Endothelial cell of umbilical vein (primary cell): ENCODE measurements at regions not wholly inside any gene's neighbourhood (a gene's known extent, or its start where the extent isn't known, plus 50 kb on each side); places are given as distances from the start of the nearest gene placed in this dataset.

Experiments
- BruUV-seq: library from RNA; stranded (reverse); fragments of 400-500 nt; replicated peaks from 2 replicates; lab custom pipeline; 2021; lab: Mats Ljungman, UMichigan
- CTCF ChIA-PET: fragments of 300-600, 350-600 bp; sonication (Branson Sonifier 250); formaldehyde crosslinking; loops from one replicate; lab custom pipeline; 2021; ENCODE audit warnings: antibody characterized with exemption, inconsistent platforms; lab: Charles Lee
- POLR2A ChIA-PET: fragments of 300-600, 350-600 bp; sonication (Branson Sonifier 250); formaldehyde crosslinking; loops from one replicate; lab custom pipeline; 2021; ENCODE audit warnings: antibody characterized with exemption, inconsistent platforms; lab: Charles Lee
- DNase-seq: peaks from one replicate; pipeline ENCODE4 v3.0.0-alpha.2; 2011; ENCODE audit warnings: low read depth, low spot score
- FAIRE-seq: peaks from 2 replicates; lab custom pipeline; 2011; peaks lifted over from hg19 to GRCh38; lab: Jason Lieb, UNC
- H2AFZ ChIP-seq: 2 replicates; pipeline ENCODE4 v1.6.0; 2012; ENCODE audit warnings: low read depth, low read length, control low read depth, inconsistent platforms
- H3K27ac ChIP-seq: 2 replicates; pipeline ENCODE4 v1.5.1; 2011; ENCODE audit warnings: low read depth, mild to moderate bottlenecking, control low read depth, low read length, moderate library complexity; ENCODE audit not compliant: insufficient read depth
- H3K27me3 ChIP-seq, 2 experiments: 2 replicates each; pipeline versions ENCODE4 v1.6.0 to v1.6.1; 2011; ENCODE audit warnings: low read length in 2 of 2, mixed read lengths in 1 of 2; ENCODE audit not compliant: control insufficient read depth in 2 of 2, insufficient read depth in 2 of 2
- H3K36me3 ChIP-seq, 2 experiments: 2 replicates in 1 of 2; 3 replicates in 1 of 2; pipeline ENCODE4 v1.5.1; 2011; ENCODE audit warnings: low read length in 2 of 2, mild to moderate bottlenecking in 1 of 2, moderate library complexity in 1 of 2; ENCODE audit not compliant: control insufficient read depth in 2 of 2, insufficient read depth in 2 of 2; ENCODE audit errors: extremely low read depth in 1 of 2
- H3K4me1 ChIP-seq: 3 replicates; pipeline ENCODE4 v1.5.1; 2011; ENCODE audit warnings: mild to moderate bottlenecking, low read length; ENCODE audit not compliant: control insufficient read depth, insufficient read depth; ENCODE audit errors: extremely low read depth
- H3K4me2 ChIP-seq: 2 replicates; pipeline ENCODE4 v1.6.1; 2011; ENCODE audit warnings: low read length, control low read depth, mixed read lengths; ENCODE audit not compliant: insufficient read depth
- H3K4me3 ChIP-seq, 3 experiments: fragments of 200-600 bp in 1 of 3; sonication (generic), shearing (Covaris generic) in 1 of 3; replicated peaks in 1 of 3; 2 replicates each; pipeline ENCODE4 v1.5.1; 2011 to 2016; ENCODE audit warnings: control low read depth in 3 of 3, low read length in 3 of 3, mild to moderate bottlenecking in 2 of 3, inconsistent platforms in 1 of 3, low read depth in 1 of 3, moderate library complexity in 1 of 3; ENCODE audit not compliant: insufficient read depth in 1 of 3
- H3K79me2 ChIP-seq: 2 replicates; pipeline ENCODE4 v1.6.0; 2012; ENCODE audit warnings: low read length, inconsistent platforms; ENCODE audit not compliant: control insufficient read depth, insufficient read depth
- H3K9ac ChIP-seq: replicated peaks from 2 replicates; pipeline ENCODE3; 2011; ENCODE audit warnings: low read length, control low read depth; ENCODE audit not compliant: insufficient read depth; ENCODE audit errors: extremely low read depth
- H3K9me1 ChIP-seq: replicated peaks from 3 replicates; pipeline ENCODE4 v1.6.0; 2011; ENCODE audit warnings: mild to moderate bottlenecking, low read length; ENCODE audit not compliant: control insufficient read depth, insufficient read depth; ENCODE audit errors: extremely low read depth
- H3K9me3 ChIP-seq: replicated peaks from 2 replicates; pipeline ENCODE4 v1.5.1; 2012; ENCODE audit warnings: low read length, inconsistent platforms; ENCODE audit not compliant: control insufficient read depth, insufficient read depth
- H4K20me1 ChIP-seq: replicated peaks from 2 replicates; pipeline ENCODE3; 2011; ENCODE audit warnings: mild to moderate bottlenecking, low read length; ENCODE audit not compliant: control insufficient read depth, insufficient read depth; ENCODE audit errors: extremely low read depth
- FOS ChIP-seq: IDR thresholded peaks from 2 replicates; pipeline ENCODE4 v1.6.1; 2011; ENCODE audit warnings: mild to moderate bottlenecking, low read length, moderate library complexity, borderline replicate concordance; ENCODE audit not compliant: insufficient read depth
- JUN ChIP-seq: IDR thresholded peaks from 2 replicates; pipeline ENCODE4 v1.6.1; 2011; ENCODE audit warnings: borderline replicate concordance, low read depth; ENCODE audit not compliant: insufficient read length, insufficient read depth
- MYC ChIP-seq: IDR thresholded peaks from one replicate; pipeline ENCODE4 v1.6.1; 2011; ENCODE audit warnings: mild to moderate bottlenecking, low read depth, low read length
- POLR2A ChIP-seq: IDR thresholded peaks from 2 replicates; pipeline ENCODE4 v1.6.1; 2012; ENCODE audit warnings: low read depth, mild to moderate bottlenecking, control low read depth, low read length
- dilution Hi-C: fragments of 300-500 bp; cut with MboI; formaldehyde crosslinking; loops from one replicate; pipeline ENCODE4 v1.15.0; 2019; ENCODE audit warnings: low sequenced_read_pairs; ENCODE audit not compliant: extremely low pct_ligation_motif_present
- intact Hi-C: fragments of 100-400 bp; cut with micrococcal nuclease; formaldehyde crosslinking; loops from one replicate; pipeline ENCODE4 v1.10.0; 2022
- TF ChIP-seq, protein P1 (sequence below): IDR thresholded peaks from 2 replicates; pipeline ENCODE4 v1.6.1; 2011; ENCODE audit not compliant: insufficient read depth, insufficient read length
- TF ChIP-seq, protein P2 (sequence below), 2 donors: IDR thresholded peaks; 1 replicate in 1 of 2; 2 replicates in 1 of 2; pipeline ENCODE4 v1.5.1; 2011; ENCODE audit warnings: low read length in 2 of 2, mild to moderate bottlenecking in 2 of 2, moderate library complexity in 2 of 2, control low read depth in 1 of 2, inconsistent platforms in 1 of 2, low read depth in 1 of 2; ENCODE audit not compliant: insufficient read depth in 1 of 2; ENCODE audit errors: extremely low read depth in 1 of 2

DNA sequence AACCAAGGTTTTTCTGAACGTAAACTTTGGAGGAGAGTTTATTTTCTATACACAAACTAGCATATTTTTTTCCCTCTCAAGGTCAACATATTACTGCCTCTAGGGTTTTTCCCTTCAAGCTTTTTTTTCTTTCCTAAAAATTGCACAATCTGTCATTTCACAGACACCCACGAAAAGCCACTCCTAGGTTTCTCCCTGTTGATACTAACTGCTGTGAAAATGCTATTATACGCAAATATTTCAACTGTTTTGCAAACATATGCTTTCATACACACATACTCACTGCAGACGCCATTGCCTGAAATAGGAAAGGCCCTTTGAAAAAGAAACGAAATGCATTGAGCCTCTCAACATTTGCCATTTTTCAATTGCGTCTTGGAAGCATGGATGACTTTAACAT, 333.0 kb downstream of the CD83 start:
- Histone ChIP-seq H3K27ac (no peak overlapping the region), H3K27me3 (no peaks in the 10 kb centered on the region), H3K9me1 (no peaks in the 10 kb centered on the region), H3K9ac (no peak overlapping the region), H3K36me3 (no peaks in the 10 kb centered on the region), H2AFZ (no peak overlapping the region), H3K4me2 (no peak overlapping the region), H3K4me3 (no peak overlapping the region), H4K20me1 (no peaks in the 10 kb centered on the region), H3K9me3 (peaks cover 5% of the 10 kb centered on the region), H3K4me1 (no peaks in the 10 kb centered on the region), H3K79me2 (no peaks in the 10 kb centered on the region)
- POLR2A ChIA-PET = no interaction called here
- CTCF ChIA-PET = no interaction called here
- TF ChIP-seq, protein P1, sequence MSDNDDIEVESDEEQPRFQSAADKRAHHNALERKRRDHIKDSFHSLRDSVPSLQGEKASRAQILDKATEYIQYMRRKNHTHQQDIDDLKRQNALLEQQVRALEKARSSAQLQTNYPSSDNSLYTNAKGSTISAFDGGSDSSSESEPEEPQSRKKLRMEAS = no peak
- TF ChIP-seq FOS = no peak
- no peak for TF ChIP-seq JUN
- TF ChIP-seq, protein P2, sequence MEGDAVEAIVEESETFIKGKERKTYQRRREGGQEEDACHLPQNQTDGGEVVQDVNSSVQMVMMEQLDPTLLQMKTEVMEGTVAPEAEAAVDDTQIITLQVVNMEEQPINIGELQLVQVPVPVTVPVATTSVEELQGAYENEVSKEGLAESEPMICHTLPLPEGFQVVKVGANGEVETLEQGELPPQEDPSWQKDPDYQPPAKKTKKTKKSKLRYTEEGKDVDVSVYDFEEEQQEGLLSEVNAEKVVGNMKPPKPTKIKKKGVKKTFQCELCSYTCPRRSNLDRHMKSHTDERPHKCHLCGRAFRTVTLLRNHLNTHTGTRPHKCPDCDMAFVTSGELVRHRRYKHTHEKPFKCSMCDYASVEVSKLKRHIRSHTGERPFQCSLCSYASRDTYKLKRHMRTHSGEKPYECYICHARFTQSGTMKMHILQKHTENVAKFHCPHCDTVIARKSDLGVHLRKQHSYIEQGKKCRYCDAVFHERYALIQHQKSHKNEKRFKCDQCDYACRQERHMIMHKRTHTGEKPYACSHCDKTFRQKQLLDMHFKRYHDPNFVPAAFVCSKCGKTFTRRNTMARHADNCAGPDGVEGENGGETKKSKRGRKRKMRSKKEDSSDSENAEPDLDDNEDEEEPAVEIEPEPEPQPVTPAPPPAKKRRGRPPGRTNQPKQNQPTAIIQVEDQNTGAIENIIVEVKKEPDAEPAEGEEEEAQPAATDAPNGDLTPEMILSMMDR (IDR thresholded peaks at IDR 0.05; ENCODE audit: extremely low read depth in 1 of 2, insufficient read depth in 1 of 2, low read depth in 1 of 2, low read length in 2 of 2) = no peak
- TF ChIP-seq POLR2A = no peak
- TF ChIP-seq MYC = no peak
- dilution Hi-C loops = no loop called here
- FAIRE-seq (no peak), DNase-seq (no peak)
- no TSS peak for BruUV-seq
- intact Hi-C loops = no loop called here
